B cell (primary cell): ENCODE measurements at regions not wholly inside any gene's neighbourhood (a gene's known extent, or its start where the extent isn't known, plus 50 kb on each side); places are given as distances from the start of the nearest gene placed in this dataset.

Experiments
- ATAC-seq: fragments of 200-7000 bp; cut with Tn5 transposase; one replicate; pipeline ENCODE4 v1.10.0; 2021; ENCODE audit warnings: low read depth, mild to moderate bottlenecking, moderate number of reproducible peaks, moderate library complexity
- CTCF ChIA-PET: fragments of 350-600 bp; sonication (Branson Sonifier 250); formaldehyde crosslinking; loops from one replicate; lab custom pipeline; 2021; ENCODE audit warnings: antibody characterized with exemption, inconsistent platforms; lab: Charles Lee
- POLR2A ChIA-PET: fragments of 350-600 bp; sonication (Branson Sonifier 250); formaldehyde crosslinking; loops from one replicate; lab custom pipeline; 2021; ENCODE audit warnings: antibody characterized with exemption; lab: Charles Lee
- DNase-seq: peaks from one replicate; pipeline ENCODE4 v3.0.0; 2013
- H2AFZ ChIP-seq: 2 replicates; pipeline ENCODE4 v1.6.1; 2012; ENCODE audit warnings: mild to moderate bottlenecking, low read depth, low read length; ENCODE audit not compliant: insufficient read depth, poor library complexity, severe bottlenecking
- H3K27ac ChIP-seq, 2 donors: 1 replicate in 1 of 2; 2 replicates in 1 of 2; pipeline ENCODE4 v1.5.1; 2012 to 2013; ENCODE audit warnings: low read length in 2 of 2, mild to moderate bottlenecking in 2 of 2, moderate library complexity in 1 of 2
- H3K27me3 ChIP-seq, 4 experiments: fragments of 200-600 bp in 1 of 4; sonication (generic) in 1 of 4; replicated peaks in 1 of 4; 1 replicate in 2 of 4; 2 replicates in 2 of 4; pipeline versions ENCODE4 v1.6.1 to v1.7.0; 2013 to 2016; ENCODE audit warnings: low read length in 3 of 4, mild to moderate bottlenecking in 2 of 4, mixed read lengths in 1 of 4, moderate library complexity in 1 of 4; ENCODE audit not compliant: insufficient read depth in 4 of 4, control insufficient read depth in 3 of 4; ENCODE audit errors: control extremely low read depth in 1 of 4
- H3K36me3 ChIP-seq, 2 experiments: replicated peaks in 1 of 2; 1 replicate in 1 of 2; 2 replicates in 1 of 2; pipeline versions ENCODE4 v1.6.1 to v1.7.1; 2013; ENCODE audit warnings: low read length in 1 of 2; ENCODE audit not compliant: insufficient read depth in 2 of 2, control insufficient read depth in 1 of 2; ENCODE audit errors: control extremely low read depth in 1 of 2, extremely low read depth in 1 of 2
- H3K4me1 ChIP-seq, 2 donors: fragments of 200-600 bp in 1 of 2; sonication (generic) in 1 of 2; 1 replicate in 1 of 2; 2 replicates in 1 of 2; pipeline versions ENCODE4 v1.5.1 to v1.6.1; 2013 to 2017; ENCODE audit warnings: low read length in 2 of 2; ENCODE audit not compliant: control insufficient read depth in 2 of 2, insufficient read depth in 2 of 2
- H3K4me2 ChIP-seq: replicated peaks from 2 replicates; pipeline ENCODE3; 2012; ENCODE audit warnings: mild to moderate bottlenecking, low read depth, low read length; ENCODE audit not compliant: poor library complexity, severe bottlenecking
- H3K4me3 ChIP-seq, 5 experiments: fragments of 200-600 bp in 1 of 5; sonication (generic) in 1 of 5; 1 replicate in 3 of 5; 2 replicates in 2 of 5; pipeline versions ENCODE4 v1.5.1 to v1.7.0; 2011 to 2016; ENCODE audit warnings: low read length in 4 of 5, mild to moderate bottlenecking in 4 of 5, low read depth in 2 of 5, control low read depth in 1 of 5, moderate library complexity in 1 of 5; ENCODE audit not compliant: insufficient read depth in 1 of 5; ENCODE audit errors: control extremely low read depth in 1 of 5, extremely low read depth in 1 of 5
- H3K79me2 ChIP-seq: fragments of 200-600 bp; sonication (generic); one replicate; pipeline ENCODE4 v1.6.0; 2016; ENCODE audit warnings: low read length; ENCODE audit not compliant: control insufficient read depth, insufficient read depth
- H3K9ac ChIP-seq: fragments of 200-600 bp; sonication (generic); 2 replicates; pipeline ENCODE4 v1.6.1; 2017; ENCODE audit warnings: mild to moderate bottlenecking, low read length, moderate library complexity
- H3K9me3 ChIP-seq, 3 donors: one replicate each; pipeline versions ENCODE4 v1.6.1 to v1.7.1; 2013; ENCODE audit warnings: low read length in 2 of 3; ENCODE audit not compliant: control insufficient read depth in 2 of 3, insufficient read depth in 1 of 3; ENCODE audit errors: control extremely low read depth in 1 of 3
- H4K20me1 ChIP-seq: 2 replicates; pipeline ENCODE4 v1.6.0; 2012; ENCODE audit warnings: mild to moderate bottlenecking, low read length; ENCODE audit not compliant: insufficient read depth, control insufficient read depth, poor library complexity, severe bottlenecking
- H3K27ac Mint-ChIP-seq: one replicate; pipeline ENCODE4 v1.8.0; 2021; ENCODE audit warnings: mixed read lengths
- H3K27me3 Mint-ChIP-seq: one replicate; pipeline ENCODE4 v1.8.0; 2021; ENCODE audit warnings: mixed read lengths
- H3K4me1 Mint-ChIP-seq: one replicate; pipeline ENCODE4 v1.8.0; 2021; ENCODE audit warnings: mixed read lengths
- H3K4me3 Mint-ChIP-seq: one replicate; pipeline ENCODE4 v1.8.0; 2021; ENCODE audit warnings: mixed read lengths
- H3K9me3 Mint-ChIP-seq: one replicate; pipeline ENCODE4 v1.8.0; 2022; ENCODE audit warnings: mixed read lengths; ENCODE audit not compliant: insufficient read depth
- CTCF ChIP-seq: fragments of 200-600 bp; IDR thresholded peaks from one replicate; pipeline ENCODE4 v1.8.0; 2022; ENCODE audit warnings: antibody characterized with exemption, mild to moderate bottlenecking
- EZH2 ChIP-seq: IDR thresholded peaks from 2 replicates; pipeline ENCODE4 v1.6.1; 2012; ENCODE audit warnings: borderline replicate concordance, low read depth, mild to moderate bottlenecking, moderate library complexity, low read length; ENCODE audit not compliant: insufficient read depth, poor library complexity, severe bottlenecking
- WGBS: methylation state at CpG from one replicate; pipeline ENCODE4 v1.1.5; 2013; ENCODE audit warnings: missing lambda C conversion rate; ENCODE audit not compliant: insufficient coverage; 5-methylcytosine and 5-hydroxymethylcytosine counted together
- intact Hi-C: fragments of 100-400 bp; cut with micrococcal nuclease; formaldehyde crosslinking; loops from one replicate; pipeline ENCODE4 v1.10.0; 2022

GRCh38 chr6:163757520-163757919, 343.0 kb downstream of the QKI start:
- H3K4me3 Mint-ChIP-seq = peak overlapping the region; percentile 6
- ATAC-seq (no peak), DNase-seq (no peak)
- no peaks in the 10 kb centered on the region for H3K9me3 Mint-ChIP-seq
- ChIA-PET CTCF (no interaction called here), POLR2A (interaction anchor here (1.1 kb wide), 1 partner anchor 70 kb away, joined by 3 read pairs; no protein-coding TSS in a partner anchor)
- H3K4me1 Mint-ChIP-seq = peaks cover 33% of the 10 kb centered on the region
- H4K20me1 ChIP-seq = no peaks in the 10 kb centered on the region
- no peak overlapping the region for H3K27ac ChIP-seq
- H3K9ac ChIP-seq = no peak overlapping the region
- H3K79me2 ChIP-seq = no peaks in the 10 kb centered on the region
- no peaks in the 10 kb centered on the region for H3K36me3 ChIP-seq
- H3K4me1 ChIP-seq = peaks cover 23 to 29% of the 10 kb centered on the region in 2 donors
- H3K4me2 ChIP-seq = peak overlapping the region; percentile 41
- H3K27me3 Mint-ChIP-seq = peaks cover 6% of the 10 kb centered on the region
- peaks cover 0 to 5% (median 2%) of the 10 kb centered on the region in 4 experiments for H3K27me3 ChIP-seq
- no peak overlapping the region for H3K27ac Mint-ChIP-seq
- no peak overlapping the region for H2AFZ ChIP-seq
- intact Hi-C loops = loop anchor here (5.0 kb wide), 1 partner anchor 340 kb away; no protein-coding TSS in a partner anchor
- peaks cover 0 to 15% (median 3%) of the 10 kb centered on the region in 3 donors for H3K9me3 ChIP-seq
- TF ChIP-seq CTCF = no peak
- no peak for TF ChIP-seq EZH2
- H3K4me3 ChIP-seq = no peak overlapping the region

- Mint-ChIP-seq H3K27ac (peak overlapping the region; percentile 43), H3K27me3 (peaks cover 11% of the 10 kb centered on the region), H3K4me1 (peaks cover 39% of the 10 kb centered on the region), H3K9me3 (no peaks in the 10 kb centered on the region), H3K4me3 (peak overlapping the region; percentile 61)
- H3K4me1 ChIP-seq = peaks cover 27 to 35% of the 10 kb centered on the region in 2 donors
- no peak overlapping the region for H3K9ac ChIP-seq
- ATAC-seq (peak; percentile 98), DNase-seq (peak; percentile 88)
- peaks cover 0 to 11% (median 3%) of the 10 kb centered on the region in 4 experiments for H3K27me3 ChIP-seq
- ChIA-PET CTCF (no interaction called here), POLR2A (interaction anchor here (0.7 kb wide), 1 partner anchor 84 kb away, joined by 3 read pairs; no protein-coding TSS in a partner anchor)
- H3K36me3 ChIP-seq = no peaks in the 10 kb centered on the region
- TF ChIP-seq CTCF (no peak), EZH2 (no peak)
- H3K9me3 ChIP-seq = peaks cover 0 to 23% (median 3%) of the 10 kb centered on the region in 3 donors
- H3K4me2 ChIP-seq = peak overlapping the region; percentile 41
- H3K27ac ChIP-seq = no peak overlapping the region
- no peak overlapping the region for H3K4me3 ChIP-seq
- intact Hi-C loops = loop anchor here (1.0 to 5.0 kb wide), 3 partner anchors 50 to 339 kb away; no protein-coding TSS in a partner anchor
- H4K20me1 ChIP-seq = no peaks in the 10 kb centered on the region
- WGBS = no CpG with 5 or more reads among the region's 4 CpGs
- H2AFZ ChIP-seq = no peak overlapping the region
- H3K79me2 ChIP-seq = no peaks in the 10 kb centered on the region
These were observed 341.6 kb downstream of the QKI start for GRCh38 chr6:163756079-163756478.
